ENCODE measurements at regions not wholly inside any gene's neighbourhood (a gene's known extent, or its start where the extent isn't known, plus 50 kb on each side); places are given as distances from the start of the nearest gene placed in this dataset.

GRCh38 chr18:67705748-67706147 lies 189.2 kb upstream of the DSEL start:
- intact Hi-C loops (cut with DNase I; ENCODE audit: low total_unique reads) (no loop called here), in situ Hi-C loops (cut with MboI; ENCODE audit: low pct_ligation_motif_present in 1 of 4, low pct_unique_long_range_greater_than_20kb in 1 of 4, low sequenced_read_pairs in 3 of 4) (no loop called here)
- Histone ChIP-seq H3K4me1 (no peaks in the 10 kb centered on the region), H3K36me3 (no peaks in the 10 kb centered on the region), H3K9me3 (no peaks in the 10 kb centered on the region), H3K27ac (no peak overlapping the region), H3K4me3 (no peak overlapping the region), H3K27me3 (no peaks in the 10 kb centered on the region)
- TF ChIP-seq POLR2A (IDR thresholded peaks at IDR 0.05) (no peak), EP300 (IDR thresholded peaks at IDR 0.05; ENCODE audit: low read depth) (no peak), POLR2AphosphoS5 (IDR thresholded peaks at IDR 0.05) (no peak), CTCF (IDR thresholded peaks at IDR 0.05) (no peak)
- 90 to 100% methylated on average over 1 to 2 of the region's 2 CpGs for WGBS, 2 donors (ENCODE audit: low coverage in 1 of 2)
- DNase-seq, result no peak

GRCh38 chr18:67695684-67696083 lies 179.2 kb upstream of the DSEL start:
- intact Hi-C loops (cut with DNase I; ENCODE audit: low total_unique reads), result no loop called here
- Histone ChIP-seq H3K4me3 (no peak overlapping the region), H3K4me1 (no peaks in the 10 kb centered on the region), H3K36me3 (no peaks in the 10 kb centered on the region), H3K9me3 (no peaks in the 10 kb centered on the region), H3K27me3 (no peaks in the 10 kb centered on the region), H3K27ac (no peak overlapping the region)
- DNase-seq, result no peak
- TF ChIP-seq EP300 (IDR thresholded peaks at IDR 0.05; ENCODE audit: low read depth) (no peak), CTCF (IDR thresholded peaks at IDR 0.05) (no peak), POLR2A (IDR thresholded peaks at IDR 0.05) (no peak), POLR2AphosphoS5 (IDR thresholded peaks at IDR 0.05) (no peak)
- in situ Hi-C loops (cut with MboI; ENCODE audit: low pct_ligation_motif_present in 1 of 4, low pct_unique_long_range_greater_than_20kb in 1 of 4, low sequenced_read_pairs in 3 of 4), result no loop called here
- 86% methylated on average over 1 of the region's 1 CpG; no CpG with 5 or more reads in 1 of the 2 donors for WGBS, 2 donors (ENCODE audit: low coverage in 1 of 2)

- H3K4me1 ChIP-seq, result no peaks in the 10 kb centered on the region
- intact Hi-C loops (cut with DNase I; ENCODE audit: low total_unique reads), result no loop called here
- no peaks in the 10 kb centered on the region for H3K9me3 ChIP-seq
- H3K27ac ChIP-seq, result no peak overlapping the region
- H3K27me3 ChIP-seq, result no peaks in the 10 kb centered on the region
- in situ Hi-C loops (cut with MboI; ENCODE audit: low pct_ligation_motif_present in 1 of 4, low pct_unique_long_range_greater_than_20kb in 1 of 4, low sequenced_read_pairs in 3 of 4), result no loop called here
- WGBS, 2 donors (ENCODE audit: low coverage in 1 of 2), result 40 to 48% methylated on average over 2 of the region's 2 CpGs
- DNase-seq, result no peak
- H3K4me3 ChIP-seq, result no peak overlapping the region
- no peak for TF ChIP-seq CTCF (IDR thresholded peaks at IDR 0.05)
- TF ChIP-seq POLR2AphosphoS5 (IDR thresholded peaks at IDR 0.05), result no peak
- no peak for TF ChIP-seq POLR2A (IDR thresholded peaks at IDR 0.05)
- TF ChIP-seq EP300 (IDR thresholded peaks at IDR 0.05; ENCODE audit: low read depth), result no peak
- H3K36me3 ChIP-seq, result no peaks in the 10 kb centered on the region
Observed at GRCh38 chr18:67694787-67695186, 178.3 kb upstream of the DSEL start.

GRCh38 chr18:67692811-67693210 lies 176.3 kb upstream of the DSEL start:
- Histone ChIP-seq H3K27ac (no peak overlapping the region), H3K27me3 (no peaks in the 10 kb centered on the region), H3K4me1 (no peaks in the 10 kb centered on the region), H3K4me3 (no peak overlapping the region), H3K36me3 (no peaks in the 10 kb centered on the region), H3K9me3 (no peaks in the 10 kb centered on the region)
- DNase-seq, result no peak
- 76 to 87% methylated on average over 4 of the region's 4 CpGs for WGBS, 2 donors (ENCODE audit: low coverage in 1 of 2)
- in situ Hi-C loops (cut with MboI; ENCODE audit: low pct_ligation_motif_present in 1 of 4, low pct_unique_long_range_greater_than_20kb in 1 of 4, low sequenced_read_pairs in 3 of 4), result no loop called here
- intact Hi-C loops (cut with DNase I; ENCODE audit: low total_unique reads), result no loop called here
- TF ChIP-seq POLR2AphosphoS5 (IDR thresholded peaks at IDR 0.05), result no peak
- no peak for TF ChIP-seq CTCF (IDR thresholded peaks at IDR 0.05)
- no peak for TF ChIP-seq POLR2A (IDR thresholded peaks at IDR 0.05)
- no peak for TF ChIP-seq EP300 (IDR thresholded peaks at IDR 0.05; ENCODE audit: low read depth)
